Neural cell (in vitro differentiated cells): ENCODE measurements at regions not wholly inside any gene's neighbourhood (a gene's known extent, or its start where the extent isn't known, plus 50 kb on each side); places are given as distances from the start of the nearest gene placed in this dataset.

Experiments
- H2AFZ ChIP-seq: fragments of 200-600, 300-800 bp; sonication (generic), shearing (Covaris generic); 2 replicates; pipeline ENCODE4 v1.6.0; 2014; ENCODE audit warnings: low read depth, mild to moderate bottlenecking, antibody characterized with exemption, low read length, moderate library complexity
- H3F3A ChIP-seq: fragments of 200-600 bp; shearing (Covaris generic); 2 replicates; pipeline ENCODE4 v1.6.1; 2016; ENCODE audit warnings: mild to moderate bottlenecking, moderate library complexity, mixed read lengths, antibody characterized with exemption, low read length; ENCODE audit not compliant: insufficient read depth, poor library complexity, severe bottlenecking
- H3K27ac ChIP-seq: fragments of 200-600, 300-800 bp; sonication (generic), shearing (Covaris generic); 2 replicates; pipeline ENCODE4 v1.5.1; 2014; ENCODE audit warnings: mild to moderate bottlenecking, low read length, moderate library complexity
- H3K27me3 ChIP-seq: fragments of 300-800, 200-600 bp; sonication (generic), shearing (Covaris generic); 2 replicates; pipeline ENCODE4 v1.6.0; 2014; ENCODE audit warnings: mild to moderate bottlenecking, low read depth, low read length, moderate library complexity; ENCODE audit not compliant: insufficient read depth
- H3K36me3 ChIP-seq: fragments of 300-800, 200-600 bp; sonication (generic), shearing (Covaris generic); 2 replicates; pipeline ENCODE4 v1.5.1; 2014; ENCODE audit warnings: mild to moderate bottlenecking, antibody characterized with exemption, low read length, moderate library complexity; ENCODE audit not compliant: insufficient read depth
- H3K4me2 ChIP-seq: fragments of 300-800, 200-600 bp; sonication (generic), shearing (Covaris generic); 2 replicates; pipeline ENCODE4 v1.6.0; 2014; ENCODE audit warnings: mild to moderate bottlenecking, low read length
- H3K4me3 ChIP-seq: fragments of 300-800, 200-600 bp; sonication (generic), shearing (Covaris generic); 2 replicates; pipeline ENCODE4 v1.5.1; 2014; ENCODE audit warnings: mild to moderate bottlenecking, low read length, moderate library complexity
- H3K79me2 ChIP-seq: fragments of 200-600 bp; shearing (Covaris generic); replicated peaks from 2 replicates; pipeline ENCODE4 v1.6.0; 2014; ENCODE audit warnings: mild to moderate bottlenecking, low read length, moderate library complexity; ENCODE audit not compliant: insufficient read depth
- H3K9ac ChIP-seq: fragments of 300-800, 200-600 bp; sonication (generic), shearing (Covaris generic); 2 replicates; pipeline ENCODE4 v1.6.1; 2016; ENCODE audit warnings: mild to moderate bottlenecking, low read length, mixed read lengths
- H3K9me2 ChIP-seq: fragments of 200-600 bp; shearing (Covaris generic); 2 replicates; pipeline ENCODE4 v1.6.1; 2016; ENCODE audit warnings: mild to moderate bottlenecking, low read length, mixed read lengths; ENCODE audit not compliant: insufficient read depth
- H3K9me3 ChIP-seq: fragments of 200-600, 300-800 bp; sonication (generic), shearing (Covaris generic); 2 replicates; pipeline ENCODE4 v1.6.1; 2016; ENCODE audit warnings: mild to moderate bottlenecking, mixed run types, low read length, moderate library complexity, mixed read lengths
- H4K20me1 ChIP-seq: fragments of 200-600 bp; shearing (Covaris generic); 2 replicates; pipeline ENCODE4 v1.6.1; 2016; ENCODE audit warnings: mild to moderate bottlenecking, mixed run types; ENCODE audit not compliant: insufficient read depth
- CTCF ChIP-seq: fragments of 450-650 bp; IDR thresholded peaks from 2 replicates; pipeline ENCODE4 v1.5.1; 2014; ENCODE audit warnings: antibody characterized with exemption, mild to moderate bottlenecking, moderate library complexity; ENCODE audit not compliant: poor library complexity, severe bottlenecking
- EP300 ChIP-seq: fragments of 450-650 bp; conservative IDR thresholded peaks from 2 replicates; pipeline ENCODE4 v1.6.1; 2014; ENCODE audit warnings: antibody characterized with exemption, mild to moderate bottlenecking, moderate library complexity; ENCODE audit not compliant: poor library complexity, severe bottlenecking
- EZH2 ChIP-seq: fragments of 200-600, 300-800 bp; shearing (Covaris generic), sonication (generic); IDR thresholded peaks from 2 replicates; pipeline ENCODE4 v1.6.1; 2014; ENCODE audit warnings: antibody characterized with exemption, low read length, borderline replicate concordance, mild to moderate bottlenecking; ENCODE audit not compliant: insufficient read depth, poor library complexity, severe bottlenecking
- MXI1 ChIP-seq: fragments of 450-650 bp; conservative IDR thresholded peaks from 2 replicates; pipeline ENCODE4 v1.6.1; 2014; ENCODE audit warnings: antibody characterized with exemption, mild to moderate bottlenecking; ENCODE audit not compliant: poor library complexity, severe bottlenecking
- POLR2AphosphoS5 ChIP-seq: IDR thresholded peaks from 2 replicates; pipeline ENCODE4 v1.6.1; 2012
- RAD21 ChIP-seq: fragments of 450-650 bp; conservative IDR thresholded peaks from 2 replicates; pipeline ENCODE4 v1.6.1; 2014; ENCODE audit warnings: antibody characterized with exemption, mild to moderate bottlenecking, moderate library complexity
- REST ChIP-seq: IDR thresholded peaks from 2 replicates; pipeline ENCODE4 v1.6.1; 2012; ENCODE audit warnings: borderline replicate concordance
- SMC3 ChIP-seq: fragments of 450-650 bp; conservative IDR thresholded peaks from 2 replicates; pipeline ENCODE4 v1.6.1; 2014; ENCODE audit warnings: antibody characterized with exemption, mild to moderate bottlenecking, moderate library complexity; ENCODE audit not compliant: poor library complexity
- TAF1 ChIP-seq: IDR thresholded peaks from 2 replicates; pipeline ENCODE4 v1.6.1; 2012; ENCODE audit warnings: low read depth

GRCh38 chr13:74969419-74969818, 512.5 kb downstream of the TBC1D4 start:
- Histone ChIP-seq H3K27me3 (no peaks in the 10 kb centered on the region), H3F3A (no peaks in the 10 kb centered on the region), H3K27ac (peak overlapping the region; percentile 47), H3K9ac (no peak overlapping the region), H3K4me3 (no peak overlapping the region), H3K9me2 (no peaks in the 10 kb centered on the region), H3K9me3 (no peaks in the 10 kb centered on the region), H4K20me1 (no peaks in the 10 kb centered on the region), H3K36me3 (no peaks in the 10 kb centered on the region), H2AFZ (no peak overlapping the region), H3K4me2 (no peak overlapping the region), H3K79me2 (no peaks in the 10 kb centered on the region)
- peak; percentile 80 for TF ChIP-seq POLR2AphosphoS5
- no peak for TF ChIP-seq EZH2
- peak; percentile 85 for TF ChIP-seq EP300
- TF ChIP-seq MXI1: no peak
- TF ChIP-seq CTCF: no peak
- TF ChIP-seq RAD21: no peak
- TF ChIP-seq TAF1: no peak
- TF ChIP-seq REST: no peak

- peak; percentile 73 for TF ChIP-seq EP300
- TF ChIP-seq REST: peak; percentile 95
- no peak for TF ChIP-seq MXI1
- TF ChIP-seq RAD21: no peak
- peak; percentile 63 for TF ChIP-seq POLR2AphosphoS5
- TF ChIP-seq EZH2: no peak
- no peak for TF ChIP-seq CTCF
- no peak for TF ChIP-seq TAF1
- no peak for TF ChIP-seq SMC3
- Histone ChIP-seq H3K9ac (peak overlapping the region; percentile 53), H3K36me3 (no peaks in the 10 kb centered on the region), H2AFZ (no peak overlapping the region), H3F3A (no peaks in the 10 kb centered on the region), H3K79me2 (no peaks in the 10 kb centered on the region), H4K20me1 (no peaks in the 10 kb centered on the region), H3K9me2 (no peaks in the 10 kb centered on the region), H3K27me3 (no peaks in the 10 kb centered on the region), H3K9me3 (no peaks in the 10 kb centered on the region), H3K27ac (peak overlapping the region; percentile 87), H3K4me2 (peak overlapping the region; percentile 32), H3K4me3 (peak overlapping the region; percentile 43)
Measured at GRCh38 chr13:74966814-74967424, 515.0 kb downstream of the TBC1D4 start.
